NOMO-1 (cell line): ENCODE measurements at regions not wholly inside any gene's neighbourhood (a gene's known extent, or its start where the extent isn't known, plus 50 kb on each side); places are given as distances from the start of the nearest gene placed in this dataset.

ENCODE experiments used
- DNase-seq, 2 experiments: peaks; one replicate each; lab custom pipeline; 2025; ENCODE audit not compliant: unreplicated experiment in 2 of 2; lab: John Stamatoyannopoulos, UW

DNA sequence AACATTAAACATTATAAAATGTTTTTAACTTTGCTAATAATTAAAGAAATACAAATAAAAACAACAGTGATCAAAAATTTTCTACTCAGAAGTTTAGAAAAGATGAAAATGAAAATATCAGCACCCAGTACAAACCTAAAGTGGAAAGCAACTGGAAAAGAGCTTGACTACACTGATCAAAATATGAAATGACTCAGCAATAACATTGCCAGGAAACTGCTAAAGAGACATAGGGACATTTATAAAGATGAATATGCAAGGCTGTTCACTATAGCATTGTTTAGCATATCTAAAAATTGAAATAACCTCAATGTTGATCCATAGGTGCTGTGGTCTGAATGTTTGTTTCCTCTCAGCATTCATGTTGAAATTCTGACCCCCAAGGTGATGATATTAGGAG is 88.5 kb upstream of the NOCT start:
- DNase-seq, result no peak

DNA sequence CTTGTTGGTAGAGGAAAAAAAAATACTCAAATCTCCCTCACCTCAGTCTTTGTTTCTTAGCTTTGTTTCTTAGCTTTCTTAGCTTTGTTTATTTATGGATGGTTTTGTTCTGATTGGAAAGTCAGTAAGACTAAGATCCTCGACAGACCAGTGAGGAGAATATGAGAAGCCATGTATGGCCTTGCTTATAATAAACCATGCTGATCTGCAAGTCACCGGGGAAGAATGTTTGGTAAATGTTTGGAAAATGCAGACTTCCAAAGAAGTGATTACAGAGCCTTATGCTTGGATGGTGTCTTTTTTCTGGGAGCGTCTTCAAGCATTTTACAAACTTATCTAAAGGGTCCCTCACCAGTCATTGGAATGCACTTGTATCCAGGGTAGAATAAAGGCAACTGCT is 90.1 kb upstream of the NOCT start:
- DNase-seq, result no peak

DNA sequence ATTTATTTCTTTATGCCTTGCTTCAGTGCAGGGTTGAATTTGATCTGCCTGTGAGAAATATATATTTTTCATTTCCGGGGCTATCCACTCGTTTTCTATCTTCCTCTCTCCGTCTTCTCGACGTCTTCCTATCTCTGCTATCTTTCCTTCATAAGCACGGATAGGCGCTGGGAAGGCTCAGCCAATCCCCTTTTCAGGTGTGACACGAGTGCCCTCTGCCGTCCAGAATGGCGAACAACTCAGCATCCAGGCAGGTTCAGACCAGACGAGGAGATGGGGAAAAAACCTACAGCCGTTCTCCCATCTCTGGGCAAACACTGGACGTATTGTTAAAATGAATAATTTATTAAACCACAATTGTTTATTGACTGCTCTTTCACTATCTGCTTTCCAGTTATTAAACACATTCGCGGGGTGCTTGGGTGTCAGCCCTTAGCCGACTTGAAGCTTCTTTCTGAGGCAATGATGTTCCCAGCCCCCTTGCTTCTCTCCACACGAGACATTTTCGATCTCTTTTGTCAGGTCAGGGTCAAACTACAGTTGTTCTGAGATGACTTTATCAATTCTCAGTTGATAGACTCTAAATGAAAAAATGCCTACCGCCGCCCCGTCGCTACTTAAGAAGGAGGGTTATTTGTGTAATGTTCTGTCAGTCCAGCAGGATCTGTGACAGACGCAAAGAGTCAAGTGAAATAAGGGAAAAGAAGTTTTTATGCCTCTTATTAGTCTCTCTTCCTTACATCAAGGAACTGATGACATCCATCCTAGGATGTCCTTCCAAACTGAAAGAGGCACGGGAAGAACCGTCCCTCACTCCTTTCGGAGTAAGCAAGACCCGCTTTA is 96.3 kb upstream of the NOCT start:
- DNase-seq, result no peak

DNA sequence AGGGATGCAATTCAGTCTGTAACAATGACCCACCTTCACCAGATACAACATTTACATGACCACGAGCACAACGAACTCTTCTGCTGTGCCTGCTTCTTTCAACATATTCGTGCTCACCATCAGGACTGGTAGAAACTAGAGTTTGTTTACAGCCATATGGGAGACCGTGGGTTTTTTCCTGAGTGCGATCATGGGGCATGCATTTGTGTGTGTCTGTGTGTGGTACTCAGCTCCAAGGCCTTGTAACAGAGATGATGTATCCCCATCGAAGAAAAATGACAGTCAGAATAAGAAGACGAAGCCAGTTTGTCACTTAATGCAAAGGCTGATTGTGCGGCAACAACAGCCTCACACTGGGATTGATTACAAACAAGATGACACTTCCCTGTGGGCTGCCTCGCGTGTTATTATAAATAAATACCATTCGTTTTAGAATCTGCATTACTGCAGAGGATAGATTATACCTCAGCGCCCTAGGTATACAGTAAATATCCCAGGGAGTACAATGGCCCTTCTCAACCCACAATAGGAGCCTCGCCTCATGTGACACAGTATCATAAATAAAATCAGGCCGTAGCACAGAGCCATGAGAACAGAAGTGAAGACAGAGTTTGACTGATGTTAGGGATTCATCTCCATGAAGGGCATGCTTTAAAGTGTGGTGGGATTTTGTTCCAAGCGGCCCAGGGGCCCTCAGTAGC is 97.3 kb upstream of the NOCT start:
- no peak for DNase-seq

DNA sequence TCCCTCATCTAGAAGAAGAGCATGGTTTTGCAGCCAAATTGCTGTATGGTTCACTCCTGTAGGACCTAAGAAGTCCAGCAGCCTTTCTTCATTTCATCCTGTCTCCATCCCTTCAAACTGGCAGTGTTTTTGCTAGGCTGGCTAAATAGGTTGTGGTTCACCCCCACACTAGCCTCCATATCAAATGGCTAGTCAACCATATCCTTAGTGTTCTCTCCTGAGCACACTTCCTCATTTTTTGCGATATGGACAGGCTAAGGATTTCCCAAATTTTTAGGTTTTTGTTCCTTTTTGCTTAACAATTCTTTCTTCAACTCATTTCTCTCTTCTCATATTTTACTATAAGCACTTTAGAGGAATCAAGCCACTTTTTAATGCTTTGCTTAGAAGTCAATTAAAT is 98.8 kb upstream of the NOCT start:
- no peak for DNase-seq

DNA sequence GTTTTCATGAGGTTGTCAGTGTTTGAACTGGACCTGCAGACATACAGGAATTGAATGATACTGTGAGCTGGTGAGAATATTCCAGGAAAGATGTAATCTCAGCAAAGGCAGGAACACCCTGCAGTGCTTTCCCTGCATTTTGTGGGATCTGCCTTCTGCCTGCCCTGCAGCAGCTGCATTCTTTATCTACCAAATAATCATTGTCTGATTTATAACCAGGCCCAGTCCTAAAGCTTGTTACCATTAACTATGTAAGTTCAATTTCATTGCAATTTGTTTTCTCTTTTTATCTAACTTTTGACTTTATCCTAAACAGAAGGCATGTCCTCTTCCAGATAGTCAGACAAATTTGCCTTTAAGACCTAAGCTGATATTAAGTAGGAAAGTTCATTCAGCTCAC is 99.8 kb upstream of the NOCT start:
- no peak for DNase-seq

DNA sequence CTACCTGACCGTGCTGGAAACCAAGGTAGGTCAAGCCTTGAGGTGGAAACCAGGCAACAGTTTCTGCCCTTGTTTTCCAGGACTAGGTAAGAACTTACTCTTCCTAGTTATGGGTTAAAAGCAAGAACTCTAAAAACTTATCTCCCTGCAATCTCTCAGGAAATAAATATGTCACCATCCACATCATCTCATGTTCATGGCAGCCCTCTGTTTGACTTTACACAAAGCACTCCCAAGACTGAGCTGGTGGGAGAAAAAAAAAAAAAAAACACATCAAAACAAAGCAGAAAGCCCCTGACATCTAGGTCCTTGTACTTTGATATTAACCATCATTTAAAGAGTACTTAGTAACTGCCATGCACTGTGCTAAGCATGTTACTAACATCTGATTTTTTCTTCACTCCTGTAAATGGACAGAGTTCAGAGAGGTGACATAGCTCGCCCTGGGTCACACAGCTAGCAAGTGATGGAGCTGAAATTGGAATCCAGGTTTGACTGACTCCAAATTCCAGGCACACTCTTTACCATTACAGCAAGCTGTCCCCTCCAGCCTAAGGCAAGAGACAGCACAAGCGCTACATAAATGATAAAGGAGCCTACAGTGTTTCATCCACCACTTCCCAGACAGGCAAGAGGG is 102.8 kb upstream of the NOCT start:
- no peak for DNase-seq

DNA sequence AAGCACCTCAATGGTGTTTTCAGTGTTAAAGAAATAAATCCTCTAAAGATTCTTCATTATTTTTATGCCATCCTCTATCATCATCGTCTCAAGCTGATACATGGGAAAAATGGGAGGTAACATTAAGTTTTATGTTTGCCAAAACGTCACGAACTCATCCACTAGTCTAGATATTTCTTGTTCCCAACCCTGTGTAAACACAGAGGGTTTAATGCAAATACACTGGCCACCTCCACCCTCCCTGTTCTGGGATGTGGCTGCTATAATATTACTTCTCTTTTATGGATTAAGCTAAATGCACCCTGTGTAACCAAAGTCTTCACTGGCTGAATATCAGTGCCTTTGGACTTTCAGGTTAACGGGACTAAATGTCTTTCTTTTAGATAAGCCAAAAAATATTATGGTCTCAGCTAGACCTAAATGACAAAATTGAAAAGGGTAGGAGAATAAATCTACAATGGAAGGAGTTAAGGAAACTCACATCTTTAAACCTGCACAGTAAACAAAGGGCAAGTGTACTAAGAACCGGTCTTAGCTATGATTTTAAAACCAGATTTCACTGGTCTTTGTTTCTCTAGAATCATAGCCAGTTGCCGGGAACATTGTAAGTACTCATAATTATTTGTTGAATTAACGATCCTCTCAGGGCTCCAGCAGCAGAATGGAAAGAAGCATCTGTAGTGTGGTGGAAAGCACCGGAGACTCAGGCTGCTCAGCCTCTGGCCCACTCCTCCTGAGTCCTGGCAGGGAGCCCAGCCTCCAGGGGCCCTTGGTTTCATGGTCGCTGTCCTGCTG is 103.5 kb upstream of the NOCT start:
- no peak for DNase-seq

DNA sequence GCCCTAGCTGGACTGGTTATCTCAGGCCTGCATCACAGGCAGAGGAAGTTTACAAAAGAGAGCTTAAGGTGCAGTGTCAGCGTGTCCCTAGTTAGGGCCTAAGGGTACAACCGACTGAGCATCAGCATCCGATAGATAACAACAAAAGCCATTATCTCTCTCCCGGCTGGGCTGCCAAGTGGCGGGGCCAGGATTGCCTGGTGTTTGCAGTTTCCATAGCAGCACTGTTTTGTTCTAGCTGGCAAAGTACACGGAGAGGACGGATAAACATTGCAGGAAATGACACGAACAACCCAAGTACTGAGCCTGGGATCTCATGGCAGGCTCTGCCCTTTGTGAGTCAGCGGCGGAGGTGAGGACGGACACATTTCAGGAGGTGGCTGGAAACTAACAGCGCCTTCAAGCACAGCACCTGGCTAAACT is 104.7 kb upstream of the NOCT start:
- no peak for DNase-seq

DNA sequence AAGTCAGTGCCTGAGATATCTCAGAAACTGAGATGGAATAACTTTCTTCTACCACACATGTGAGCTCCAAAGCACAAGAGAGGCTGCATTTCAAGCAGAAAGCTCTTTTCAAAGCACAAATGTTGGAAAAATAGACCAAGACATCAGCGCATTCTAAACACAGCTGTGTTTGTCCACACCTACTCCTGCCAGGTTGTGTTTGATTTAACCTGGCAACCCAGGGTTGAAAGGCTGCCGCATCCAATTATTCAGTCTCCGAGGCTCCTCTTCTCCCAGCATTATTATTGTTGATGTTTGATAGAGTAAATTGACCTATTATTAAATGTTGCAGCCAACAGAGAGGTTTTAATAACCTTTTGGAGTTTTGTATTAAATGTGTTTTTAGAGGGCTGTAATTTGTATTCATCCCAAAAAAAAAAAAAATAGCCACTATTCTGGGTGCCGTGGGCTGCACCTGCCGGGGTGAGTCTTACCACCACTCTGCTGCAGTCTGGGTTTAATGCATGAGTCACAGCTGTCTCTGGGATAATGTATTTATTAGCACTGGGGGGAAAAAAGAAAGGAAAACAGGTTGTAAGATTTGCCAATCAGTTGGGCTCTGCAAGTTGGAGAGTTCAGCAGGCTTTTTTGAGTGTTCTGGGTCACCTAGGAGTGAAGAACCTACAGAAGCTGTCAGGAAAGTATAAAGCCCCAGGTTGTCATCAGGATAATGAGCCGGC is 105.2 kb upstream of the NOCT start:
- no peak for DNase-seq

DNA sequence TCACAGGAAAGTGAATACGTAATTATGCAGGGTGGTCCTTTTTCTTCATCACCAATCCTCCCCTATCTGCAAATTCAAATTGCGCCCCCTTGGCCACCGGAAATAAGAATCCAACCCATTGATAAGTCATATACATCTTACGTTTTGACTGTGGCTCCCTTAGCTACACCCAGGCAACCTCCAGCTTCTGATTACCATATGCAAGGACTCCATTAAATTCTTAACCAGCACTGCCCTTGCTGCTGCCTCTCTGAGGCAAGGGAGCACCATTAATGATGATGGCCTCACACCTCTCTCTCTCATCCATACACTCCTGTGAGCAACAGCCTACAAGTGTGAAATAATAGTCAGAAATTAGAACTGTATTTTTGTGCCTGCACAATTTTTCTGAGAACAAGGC is 106.0 kb upstream of the NOCT start:
- DNase-seq, result no peak

DNA sequence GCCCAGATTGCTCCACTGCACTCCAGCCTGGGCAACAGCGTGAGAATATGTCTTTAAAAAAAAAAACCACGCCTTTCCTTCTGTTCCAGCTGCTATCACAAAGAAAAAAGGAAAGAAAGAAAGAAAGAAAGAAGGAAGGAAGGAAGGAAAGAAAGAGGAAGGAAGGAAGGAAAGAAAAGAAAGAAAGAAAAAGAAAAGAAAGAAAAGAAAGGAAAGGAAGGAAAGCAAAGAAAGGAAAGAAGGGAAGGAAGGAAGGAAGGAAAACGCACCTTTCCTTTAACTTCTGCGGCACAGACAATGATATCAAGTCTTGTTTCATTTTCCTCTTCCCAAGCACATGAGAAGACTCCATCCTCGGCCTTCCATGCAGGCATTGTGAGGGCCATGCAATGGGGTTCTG is 107.4 kb upstream of the NOCT start:
- no peak for DNase-seq

DNA sequence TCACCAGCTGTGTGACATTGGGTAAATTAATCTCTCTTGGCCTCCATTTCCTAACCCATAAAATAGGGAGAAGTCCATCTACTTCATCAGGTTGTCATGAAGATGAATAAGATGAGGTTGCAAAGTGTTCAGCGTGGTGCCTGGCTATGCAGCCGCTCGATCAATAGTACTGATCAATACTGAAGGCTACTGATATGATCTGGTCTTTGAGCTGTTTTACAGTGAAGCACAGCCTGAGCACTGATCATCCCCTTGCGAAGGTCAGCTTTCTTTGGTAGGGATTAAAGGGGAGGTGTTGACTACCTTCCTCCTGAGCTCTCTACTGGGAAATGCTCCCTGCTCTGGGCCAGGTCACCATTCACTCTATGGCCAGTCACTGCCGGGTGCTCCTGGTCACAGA is 108.4 kb upstream of the NOCT start:
- no peak for DNase-seq

DNA sequence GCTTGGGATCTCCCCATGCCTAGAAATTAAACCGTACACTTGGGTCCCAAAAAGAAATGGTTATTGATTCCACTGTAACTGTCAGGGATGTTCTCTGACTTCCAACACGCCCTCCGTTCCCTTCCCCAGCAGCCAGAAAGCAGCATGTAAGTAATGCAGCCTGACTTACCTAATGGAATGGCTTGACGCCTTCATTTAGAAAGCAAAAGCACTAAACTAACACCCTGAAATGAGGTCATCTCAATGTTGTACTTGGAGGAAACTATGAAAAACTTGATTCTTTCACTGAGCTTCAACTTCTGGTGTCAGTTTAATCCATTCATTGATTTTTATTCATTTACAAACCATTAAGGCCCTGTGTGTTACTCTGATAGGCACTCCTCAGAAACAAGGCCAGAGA is 110.8 kb upstream of the NOCT start:
- no peak for DNase-seq

DNA sequence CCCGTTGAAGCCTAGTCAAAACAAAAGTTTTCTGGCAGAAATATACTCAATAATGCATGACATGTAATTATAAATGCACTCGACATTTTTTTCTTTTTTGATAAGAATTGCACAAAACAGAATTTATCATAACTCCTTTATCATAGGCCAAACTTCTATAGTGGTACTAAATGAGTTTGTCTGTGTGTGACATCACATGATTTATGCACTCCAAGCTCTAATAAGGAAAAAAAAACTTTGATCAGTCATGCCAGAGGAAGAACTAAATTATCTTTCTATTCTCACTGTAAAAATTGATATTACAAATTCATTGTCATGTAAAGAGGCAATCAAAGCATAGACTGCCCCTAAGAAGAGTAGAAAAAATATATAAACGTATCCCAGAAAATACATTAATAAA is 112.4 kb upstream of the NOCT start:
- no peak for DNase-seq

DNA sequence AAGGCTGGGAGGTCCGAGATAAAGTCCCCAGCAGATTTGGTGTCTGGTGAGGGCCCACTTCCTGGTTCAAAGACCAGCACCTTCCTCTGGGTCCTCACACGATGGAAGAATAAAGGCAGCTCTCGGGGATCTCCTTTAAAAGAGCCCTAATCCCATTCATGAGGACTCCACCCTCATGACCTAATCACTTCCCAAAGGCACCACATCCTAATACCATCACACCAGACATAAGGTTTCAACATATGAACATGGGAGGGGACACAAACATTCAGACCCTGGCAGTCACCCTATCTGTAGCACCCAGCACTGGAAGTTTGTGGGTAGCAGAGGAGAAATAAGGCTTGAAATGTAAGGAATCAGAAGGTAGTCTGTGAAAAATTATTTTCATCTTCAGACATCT is 112.9 kb upstream of the NOCT start:
- no peak for DNase-seq

DNA sequence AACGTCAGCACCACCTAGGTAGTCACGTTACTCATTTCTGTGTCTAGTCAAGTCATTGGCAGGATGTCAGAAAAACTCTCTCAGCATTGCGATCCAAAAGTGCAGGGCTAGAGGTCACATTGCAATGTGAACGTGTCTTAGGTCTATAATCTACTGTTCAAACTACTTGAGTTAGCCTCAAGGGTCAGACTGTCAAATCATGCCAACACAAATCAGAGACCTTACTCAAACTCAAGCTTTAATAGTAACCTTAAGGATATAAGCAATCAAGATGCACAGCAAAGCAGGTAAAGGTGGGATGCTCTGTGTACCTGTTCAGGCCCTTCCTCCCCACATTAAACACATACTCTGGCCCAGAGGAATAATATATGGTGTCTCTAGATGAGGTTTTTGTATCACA is 114.4 kb upstream of the NOCT start:
- DNase-seq, result no peak

DNA sequence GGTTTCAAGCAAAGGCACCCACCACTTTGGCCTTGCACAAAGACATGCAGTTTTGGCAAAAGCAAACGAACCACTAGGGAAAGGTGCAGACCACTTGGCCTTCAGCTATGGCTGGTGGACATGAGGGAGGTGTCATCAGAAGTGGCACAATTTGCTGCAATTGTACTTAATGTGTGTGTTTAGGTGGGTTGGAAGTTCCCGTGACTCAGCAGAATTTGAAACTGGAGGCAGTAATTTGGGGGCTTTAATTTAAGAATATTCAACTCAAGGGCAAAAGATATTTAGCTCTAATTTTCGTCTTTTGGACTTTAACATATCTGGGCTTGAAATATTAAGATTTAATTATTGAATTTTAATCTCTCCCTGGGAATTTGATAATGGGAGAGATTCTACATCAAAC is 115.6 kb upstream of the NOCT start:
- no peak for DNase-seq

DNA sequence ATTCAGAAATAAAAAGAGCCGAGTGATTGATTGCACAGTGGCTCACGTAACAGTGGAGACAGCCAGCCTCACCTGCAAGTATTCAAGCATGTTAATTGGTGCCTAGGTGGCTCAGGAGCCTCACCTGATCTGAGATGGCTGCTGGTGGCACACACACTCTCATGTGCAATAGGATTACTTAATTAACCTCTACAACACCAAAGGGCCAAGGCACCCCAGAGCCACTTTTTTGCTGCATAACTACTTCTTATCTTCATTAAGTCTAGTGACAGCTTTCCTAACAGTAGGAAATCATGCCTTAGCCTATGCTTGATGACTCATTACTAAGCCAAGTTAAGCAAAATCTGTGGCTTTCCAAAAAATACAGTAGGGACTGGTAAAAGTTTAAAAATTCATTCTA is 117.3 kb upstream of the NOCT start:
- no peak for DNase-seq

DNA sequence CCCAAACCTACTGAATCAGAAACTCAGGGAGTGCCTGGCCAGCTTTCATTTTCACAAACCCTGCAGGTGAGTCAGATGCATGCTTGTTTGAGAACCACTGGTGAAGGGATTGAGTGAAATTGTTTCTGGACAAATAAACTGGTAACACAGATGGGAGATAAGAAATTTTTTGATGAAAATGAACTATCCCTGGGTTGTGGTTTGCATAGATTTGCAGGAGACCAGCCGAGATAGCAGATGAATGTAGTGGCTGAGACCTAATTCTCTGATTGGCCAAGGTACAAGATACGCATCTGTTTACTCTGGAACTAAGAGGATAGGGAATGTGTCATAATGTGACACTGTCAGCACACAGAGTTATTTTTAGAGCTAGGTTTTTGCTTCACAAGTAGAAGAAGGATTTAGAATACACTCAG is 117.8 kb upstream of the NOCT start:
- no peak for DNase-seq

DNA sequence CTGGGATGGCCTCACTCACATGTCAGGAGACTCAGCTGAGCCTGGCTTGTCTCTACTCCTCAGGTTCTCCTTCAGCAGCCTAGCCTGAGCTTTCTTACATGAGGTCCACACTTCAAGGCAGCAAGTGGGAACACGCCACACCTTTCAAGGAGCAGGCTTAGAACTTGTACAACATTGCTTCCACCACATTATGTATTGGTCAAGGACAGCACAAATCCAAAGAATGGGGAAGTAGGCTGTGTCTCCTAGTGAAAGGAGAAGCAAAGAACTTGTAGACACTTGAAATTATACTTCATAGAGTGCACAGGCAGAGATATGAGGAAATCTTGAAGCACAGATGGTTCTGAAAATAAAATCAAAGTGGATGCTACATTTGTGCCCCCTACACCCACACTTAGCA is 120.9 kb upstream of the NOCT start:
- peak; percentile 56 to 81 for DNase-seq
